Hepatocyte (in vitro differentiated cells): ENCODE measurements at regions not wholly inside any gene's neighbourhood (a gene's known extent, or its start where the extent isn't known, plus 50 kb on each side); places are given as distances from the start of the nearest gene placed in this dataset.

Source experiments
- DNase-seq: peaks from one replicate; pipeline ENCODE4 v3.0.0-alpha.2; 2016; ENCODE audit warnings: low spot score
- H2AFZ ChIP-seq: fragments of 200-600 bp; sonication (generic); 2 replicates; pipeline ENCODE4 v1.6.0; 2016; ENCODE audit warnings: antibody characterized with exemption, mild to moderate bottlenecking
- H3K27ac ChIP-seq: fragments of 200-600 bp; sonication (generic); 2 replicates; pipeline ENCODE4 v1.5.1; 2016; ENCODE audit warnings: mild to moderate bottlenecking
- H3K27me3 ChIP-seq: fragments of 200-600 bp; sonication (generic); 2 replicates; pipeline ENCODE4 v1.6.1; 2016
- H3K36me3 ChIP-seq: fragments of 200-600 bp; sonication (generic); replicated peaks from 2 replicates; pipeline ENCODE4 v1.5.1; 2016; ENCODE audit warnings: low read depth; ENCODE audit not compliant: insufficient read depth
- H3K4me1 ChIP-seq: fragments of 200-600 bp; sonication (generic); 2 replicates; pipeline ENCODE4 v1.5.1; 2016; ENCODE audit warnings: mild to moderate bottlenecking, moderate library complexity; ENCODE audit not compliant: insufficient read depth
- H3K4me2 ChIP-seq: fragments of 200-600 bp; sonication (generic); 2 replicates; pipeline ENCODE4 v1.6.0; 2016
- H3K4me3 ChIP-seq: fragments of 200-600 bp; sonication (generic); 2 replicates; pipeline ENCODE4 v1.5.1; 2016; ENCODE audit warnings: mild to moderate bottlenecking
- H3K79me2 ChIP-seq: fragments of 200-600 bp; sonication (generic); 2 replicates; pipeline ENCODE4 v1.6.0; 2017; ENCODE audit warnings: mild to moderate bottlenecking
- H3K9me2 ChIP-seq: fragments of 200-600 bp; sonication (generic); replicated peaks from 2 replicates; pipeline ENCODE4 v1.6.0; 2017; ENCODE audit warnings: mild to moderate bottlenecking; ENCODE audit not compliant: insufficient read depth
- H3K9me3 ChIP-seq: fragments of 200-600 bp; sonication (generic); 2 replicates; pipeline ENCODE4 v1.5.1; 2016; ENCODE audit warnings: low read depth, mild to moderate bottlenecking
- H4K20me1 ChIP-seq: fragments of 200-600 bp; sonication (generic); 2 replicates; pipeline ENCODE4 v1.6.0; 2016; ENCODE audit warnings: mild to moderate bottlenecking; ENCODE audit not compliant: insufficient read depth, poor library complexity, severe bottlenecking
- EZH2 ChIP-seq: fragments of 200-600 bp; sonication (generic); IDR thresholded peaks from 2 replicates; pipeline ENCODE4 v1.6.1; 2016; ENCODE audit warnings: antibody characterized with exemption, mild to moderate bottlenecking, borderline replicate concordance
- EZH2phosphoT487 ChIP-seq: fragments of 200-600 bp; sonication (generic); IDR thresholded peaks from one replicate; pipeline ENCODE4 v1.6.1; 2018; ENCODE audit warnings: antibody characterized with exemption, mild to moderate bottlenecking, low read depth, moderate library complexity; ENCODE audit not compliant: unreplicated experiment, severe bottlenecking
- WGBS: methylation state at CpG from one replicate; pipeline ENCODE4 v1.1.6; 2016; ENCODE audit warnings: low lambda C conversion rate; ENCODE audit errors: missing lambda C conversion rate; 5-methylcytosine and 5-hydroxymethylcytosine counted together
- TF ChIP-seq, protein P1 (sequence below): fragments of 200-600 bp; sonication (generic); IDR thresholded peaks from 2 replicates; pipeline ENCODE4 v1.5.1; 2016; ENCODE audit warnings: antibody characterized with exemption, mild to moderate bottlenecking; ENCODE audit not compliant: poor library complexity

- H2AFZ ChIP-seq = no peak overlapping the region
- H3K9me2 ChIP-seq = no peaks in the 10 kb centered on the region
- no peak overlapping the region for H3K4me3 ChIP-seq
- TF ChIP-seq EZH2 (no peak), EZH2phosphoT487 (no peak)
- TF ChIP-seq, protein P1, sequence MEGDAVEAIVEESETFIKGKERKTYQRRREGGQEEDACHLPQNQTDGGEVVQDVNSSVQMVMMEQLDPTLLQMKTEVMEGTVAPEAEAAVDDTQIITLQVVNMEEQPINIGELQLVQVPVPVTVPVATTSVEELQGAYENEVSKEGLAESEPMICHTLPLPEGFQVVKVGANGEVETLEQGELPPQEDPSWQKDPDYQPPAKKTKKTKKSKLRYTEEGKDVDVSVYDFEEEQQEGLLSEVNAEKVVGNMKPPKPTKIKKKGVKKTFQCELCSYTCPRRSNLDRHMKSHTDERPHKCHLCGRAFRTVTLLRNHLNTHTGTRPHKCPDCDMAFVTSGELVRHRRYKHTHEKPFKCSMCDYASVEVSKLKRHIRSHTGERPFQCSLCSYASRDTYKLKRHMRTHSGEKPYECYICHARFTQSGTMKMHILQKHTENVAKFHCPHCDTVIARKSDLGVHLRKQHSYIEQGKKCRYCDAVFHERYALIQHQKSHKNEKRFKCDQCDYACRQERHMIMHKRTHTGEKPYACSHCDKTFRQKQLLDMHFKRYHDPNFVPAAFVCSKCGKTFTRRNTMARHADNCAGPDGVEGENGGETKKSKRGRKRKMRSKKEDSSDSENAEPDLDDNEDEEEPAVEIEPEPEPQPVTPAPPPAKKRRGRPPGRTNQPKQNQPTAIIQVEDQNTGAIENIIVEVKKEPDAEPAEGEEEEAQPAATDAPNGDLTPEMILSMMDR = no peak
- no peaks in the 10 kb centered on the region for H3K4me1 ChIP-seq
- no peaks in the 10 kb centered on the region for H3K36me3 ChIP-seq
- no peaks in the 10 kb centered on the region for H3K27me3 ChIP-seq
- DNase-seq = no peak
- H3K79me2 ChIP-seq = no peaks in the 10 kb centered on the region
- 92% methylated on average over 2 of the region's 2 CpGs for WGBS
- H4K20me1 ChIP-seq = no peaks in the 10 kb centered on the region
- H3K27ac ChIP-seq = no peak overlapping the region
- H3K9me3 ChIP-seq = no peaks in the 10 kb centered on the region
- no peak overlapping the region for H3K4me2 ChIP-seq
Measured at GRCh38 chr6:137409266-137409777, 84.9 kb downstream of the OLIG3 start.

DNA sequence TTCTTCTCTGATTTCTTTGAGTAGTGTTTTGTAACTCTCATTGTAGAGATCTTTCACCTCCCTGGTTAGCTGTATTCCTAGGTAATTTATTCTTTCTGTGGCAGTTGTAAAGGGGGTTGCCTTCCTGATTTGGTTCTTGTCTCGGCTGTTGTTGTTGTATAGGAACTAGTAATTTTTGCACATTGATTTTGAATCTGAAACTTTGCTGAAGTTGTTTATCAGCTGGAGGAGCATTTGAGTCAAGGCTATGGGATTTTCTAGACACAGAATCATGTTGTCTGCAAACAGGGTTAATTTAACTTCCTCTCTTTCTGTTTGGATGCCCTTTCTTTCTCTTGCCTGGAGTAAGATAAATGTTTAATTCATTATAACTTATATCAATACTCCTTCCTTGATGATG lies 86.4 kb downstream of the OLIG3 start:
- Histone ChIP-seq H2AFZ (no peak overlapping the region), H3K9me3 (no peaks in the 10 kb centered on the region), H3K4me3 (no peak overlapping the region), H3K27me3 (no peaks in the 10 kb centered on the region), H3K4me2 (no peak overlapping the region), H3K9me2 (no peaks in the 10 kb centered on the region), H3K4me1 (no peaks in the 10 kb centered on the region), H4K20me1 (no peaks in the 10 kb centered on the region), H3K79me2 (no peaks in the 10 kb centered on the region), H3K36me3 (no peaks in the 10 kb centered on the region), H3K27ac (no peak overlapping the region)
- TF ChIP-seq EZH2phosphoT487 (no peak), EZH2 (no peak)
- TF ChIP-seq, protein P1 = no peak
- 73% methylated on average over 1 of the region's 1 CpG for WGBS
- no peak for DNase-seq

- no peak for DNase-seq
- Histone ChIP-seq H3K27me3 (no peaks in the 10 kb centered on the region), H3K9me3 (no peaks in the 10 kb centered on the region), H3K36me3 (no peaks in the 10 kb centered on the region), H3K27ac (no peak overlapping the region), H3K9me2 (no peaks in the 10 kb centered on the region), H3K4me3 (no peak overlapping the region), H3K79me2 (no peaks in the 10 kb centered on the region), H4K20me1 (no peaks in the 10 kb centered on the region), H2AFZ (no peak overlapping the region), H3K4me1 (no peaks in the 10 kb centered on the region), H3K4me2 (no peak overlapping the region)
- TF ChIP-seq, protein P1 = no peak
- TF ChIP-seq EZH2phosphoT487 (no peak), EZH2 (no peak)
Measured at GRCh38 chr6:137405806-137406205, 88.4 kb downstream of the OLIG3 start.

- Histone ChIP-seq H3K4me1 (no peaks in the 10 kb centered on the region), H3K9me3 (no peaks in the 10 kb centered on the region), H3K36me3 (no peaks in the 10 kb centered on the region), H2AFZ (no peak overlapping the region), H3K4me2 (no peak overlapping the region), H3K27ac (no peak overlapping the region), H3K4me3 (no peak overlapping the region), H3K9me2 (no peaks in the 10 kb centered on the region), H3K79me2 (no peaks in the 10 kb centered on the region), H4K20me1 (no peaks in the 10 kb centered on the region), H3K27me3 (no peaks in the 10 kb centered on the region)
- TF ChIP-seq, protein P1 = no peak
- 44% methylated on average over 2 of the region's 2 CpGs for WGBS
- DNase-seq = no peak
Measured at GRCh38 chr6:137403855-137404254, 90.3 kb downstream of the OLIG3 start.
